Gastroesophageal sphincter (tissue), 3 donors: ENCODE measurements at regions not wholly inside any gene's neighbourhood (a gene's known extent, or its start where the extent isn't known, plus 50 kb on each side); places are given as distances from the start of the nearest gene placed in this dataset.

ENCODE experiments used
- CTCF ChIP-seq, 4 experiments: fragments of 200-600 bp in 2 of 4; fragments of 450-650 bp in 2 of 4; sonication (generic) in 1 of 4; IDR thresholded peaks; one replicate each; pipeline ENCODE4 v1.5.1; 2017 to 2019; ENCODE audit warnings: antibody characterized with exemption in 4 of 4, mild to moderate bottlenecking in 2 of 4, moderate library complexity in 2 of 4
- EP300 ChIP-seq: sonication (generic); formaldehyde crosslinking; IDR thresholded peaks from one replicate; pipeline ENCODE4 v1.6.1; 2017; ENCODE audit warnings: antibody characterized with exemption, mild to moderate bottlenecking
- POLR2A ChIP-seq, 2 donors: fragments of 450-650 bp; IDR thresholded peaks; one replicate each; pipeline ENCODE4 v1.6.1; 2017; ENCODE audit warnings: antibody characterized with exemption in 2 of 2, mild to moderate bottlenecking in 2 of 2, moderate library complexity in 1 of 2
- POLR2AphosphoS5 ChIP-seq: sonication (generic); formaldehyde crosslinking; IDR thresholded peaks from one replicate; pipeline ENCODE4 v1.6.1; 2017; ENCODE audit warnings: antibody characterized with exemption

DNA sequence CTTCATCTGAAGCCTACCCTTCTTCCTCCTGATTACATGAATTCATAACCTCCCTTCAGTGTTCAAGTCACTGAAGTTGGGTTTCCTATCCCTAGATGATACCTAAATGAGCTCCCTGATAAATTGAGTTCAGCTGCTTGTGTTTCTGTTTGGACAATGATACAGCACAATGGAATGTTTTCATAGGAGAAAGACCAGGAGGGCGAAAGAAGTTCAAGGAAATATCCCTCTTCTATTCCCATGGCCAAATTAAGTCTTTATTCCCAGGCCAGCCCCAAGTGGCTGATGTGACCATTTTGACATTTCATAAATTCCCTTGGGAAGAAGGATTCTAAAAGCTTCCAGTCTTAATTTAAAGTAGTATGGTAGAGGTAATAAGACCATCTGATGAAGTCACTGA lies 555.8 kb upstream of the CLINT1 start:
- TF ChIP-seq CTCF (IDR thresholded peaks at IDR 0.05) (no peak), POLR2AphosphoS5 (no peak), POLR2A (IDR thresholded peaks at IDR 0.05) (no peak), EP300 (no peak)
